ENCODE measurements at regions not wholly inside any gene's neighbourhood (a gene's known extent, or its start where the extent isn't known, plus 50 kb on each side); places are given as distances from the start of the nearest gene placed in this dataset.

DNA sequence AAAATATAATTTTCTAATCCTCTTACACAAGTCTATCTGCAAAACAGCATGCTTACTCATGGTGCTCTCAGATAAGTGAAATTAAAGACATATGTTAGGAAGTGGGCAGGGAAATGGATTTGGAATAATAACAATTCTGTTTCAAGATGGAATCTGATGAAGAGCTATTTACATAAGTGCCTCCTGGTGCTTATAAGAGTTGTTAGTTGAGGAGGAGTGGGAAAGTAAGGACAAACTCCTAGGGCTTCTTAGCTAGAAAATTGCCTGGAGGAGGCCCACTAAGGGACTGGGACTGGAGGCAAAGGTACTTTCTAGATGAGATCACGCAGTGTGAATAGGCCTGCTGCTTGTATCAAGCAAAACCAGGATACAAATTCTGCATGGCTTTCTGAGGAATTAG lies 939.8 kb downstream of the GLUD2 start:
- no peak for TF ChIP-seq POLR2AphosphoS5 (IDR thresholded peaks at IDR 0.05; ENCODE audit: low read depth, low read length)
- TF ChIP-seq POLR2A (IDR thresholded peaks at IDR 0.05; ENCODE audit: low read depth, low read length), result no peak
